ENCODE measurements at regions not wholly inside any gene's neighbourhood (a gene's known extent, or its start where the extent isn't known, plus 50 kb on each side); places are given as distances from the start of the nearest gene placed in this dataset.

DNA sequence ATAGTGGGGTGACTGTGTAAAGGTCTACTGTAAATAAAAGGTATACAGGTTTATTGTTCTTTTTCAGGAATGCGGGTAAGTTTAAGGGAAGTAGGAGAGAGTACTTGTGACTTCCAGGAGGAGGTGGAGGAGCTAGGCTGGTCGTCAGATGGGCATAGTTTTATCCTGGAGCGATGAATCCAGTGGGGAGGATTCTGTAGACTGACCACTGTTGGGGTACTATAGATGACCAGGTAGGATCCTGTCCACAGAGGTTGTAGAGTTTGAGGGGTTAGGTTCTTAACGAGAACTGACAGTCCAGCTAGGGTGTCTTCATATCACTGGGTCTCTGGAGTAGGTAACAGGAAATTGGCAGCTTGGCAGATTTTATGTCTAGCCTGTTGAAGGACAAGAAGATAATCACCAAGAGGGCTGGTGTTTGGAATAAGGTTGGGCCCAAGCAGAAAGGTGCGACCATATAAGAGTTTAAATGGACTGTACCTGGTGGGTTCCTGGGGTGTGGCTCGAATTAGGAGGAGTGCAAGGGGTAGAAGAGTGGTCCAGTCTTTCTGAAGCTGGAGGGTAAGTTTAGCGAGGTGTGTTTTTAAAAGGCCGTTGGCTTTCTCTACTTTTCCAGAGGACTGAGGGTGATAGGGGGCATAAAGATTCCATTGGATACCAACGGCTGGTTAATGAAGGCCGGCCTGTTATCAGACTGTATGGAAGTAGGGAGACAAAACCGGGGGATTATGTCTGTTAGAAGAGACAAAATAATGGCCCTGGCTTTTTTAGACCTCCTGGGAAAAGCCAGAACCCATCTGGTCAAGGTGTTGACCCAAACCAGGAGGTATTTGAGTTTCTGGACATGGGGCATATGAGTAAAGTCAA lies 751.3 kb upstream of the ADGRB3 start (continued):
- no peak for TF ChIP-seq PREB (CRISPR knock-in tag; IDR thresholded peaks at IDR 0.05)
- TF ChIP-seq SIRT6 (IDR thresholded peaks at IDR 0.05; ENCODE audit: low read depth, low read length), result peak; percentile 56
- no peak for TF ChIP-seq NFYB (IDR thresholded peaks at IDR 0.05; ENCODE audit: extremely low read depth, insufficient read length)
- TF ChIP-seq USF1 (CRISPR knock-in tag; IDR thresholded peaks at IDR 0.05), result no peak
- no peak for TF ChIP-seq PTTG1 (tag; IDR thresholded peaks at IDR 0.05; ENCODE audit: low read depth)
- no peak for TF ChIP-seq ETS1 (conservative IDR thresholded peaks at IDR 0.05; ENCODE audit: control insufficient read depth, low read depth, low read length)
- no peak for TF ChIP-seq ZMIZ1 (IDR thresholded peaks at IDR 0.05; ENCODE audit: low read depth in 2 of 2, low read length in 2 of 2)
- no peak for TF ChIP-seq ZBTB7A (IDR thresholded peaks at IDR 0.05; ENCODE audit: borderline replicate concordance, control insufficient read depth, low read depth, low read length)
- TF ChIP-seq MAFF (IDR thresholded peaks at IDR 0.05; ENCODE audit: low read length), result no peak
- no peak for TF ChIP-seq ZNF263 (CRISPR knock-in tag; IDR thresholded peaks at IDR 0.05; ENCODE audit: borderline replicate concordance)
- peak; percentile 84; the same call in 1 of the 2 replicates for TF ChIP-seq CCAR2 (IDR thresholded peaks at IDR 0.05; ENCODE audit: low read depth, low read length)
- TF ChIP-seq PTRF (tag; IDR thresholded peaks at IDR 0.05), result no peak
- TF ChIP-seq, protein P1, sequence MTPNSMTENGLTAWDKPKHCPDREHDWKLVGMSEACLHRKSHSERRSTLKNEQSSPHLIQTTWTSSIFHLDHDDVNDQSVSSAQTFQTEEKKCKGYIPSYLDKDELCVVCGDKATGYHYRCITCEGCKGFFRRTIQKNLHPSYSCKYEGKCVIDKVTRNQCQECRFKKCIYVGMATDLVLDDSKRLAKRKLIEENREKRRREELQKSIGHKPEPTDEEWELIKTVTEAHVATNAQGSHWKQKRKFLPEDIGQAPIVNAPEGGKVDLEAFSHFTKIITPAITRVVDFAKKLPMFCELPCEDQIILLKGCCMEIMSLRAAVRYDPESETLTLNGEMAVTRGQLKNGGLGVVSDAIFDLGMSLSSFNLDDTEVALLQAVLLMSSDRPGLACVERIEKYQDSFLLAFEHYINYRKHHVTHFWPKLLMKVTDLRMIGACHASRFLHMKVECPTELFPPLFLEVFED (CRISPR knock-in tag; conservative IDR thresholded peaks at IDR 0.05), result peak; percentile 59; the same call in 1 of the 2 replicates
- 0 out of 4 replicates have a peak, but pooled peaks of 1 of the 2 experiments have one; percentile 4 for TF ChIP-seq ETV6 (IDR thresholded peaks at IDR 0.05; ENCODE audit: borderline replicate concordance in 1 of 2, low read depth in 2 of 2, low read length in 1 of 2)
- TF ChIP-seq ETV6 (CRISPR knock-in tag; IDR thresholded peaks at IDR 0.05; ENCODE audit: borderline replicate concordance), result no peak
- TF ChIP-seq ZFP1 (CRISPR knock-in tag; IDR thresholded peaks at IDR 0.05), result 0 out of 2 replicates have a peak, but pooled peaks have one; percentile 43
- no peak for TF ChIP-seq NFE2L1 (tag; IDR thresholded peaks at IDR 0.05; ENCODE audit: borderline replicate concordance, low read depth)
- TF ChIP-seq IRF2 (CRISPR knock-in tag; IDR thresholded peaks at IDR 0.05), result no peak

All from K562 (cell line).